SK-N-SH (cell line): ENCODE measurements at regions not wholly inside any gene's neighbourhood (a gene's known extent, or its start where the extent isn't known, plus 50 kb on each side); places are given as distances from the start of the nearest gene placed in this dataset.

ENCODE experiments used
- CTCF ChIA-PET: fragments of 300-600, 350-600 bp; formaldehyde crosslinking; extraction: SDS; loops from one replicate; lab custom pipeline; 2021; lab: Yijun Ruan, JAX
- POLR2A ChIA-PET: fragments of 350-600 bp; sonication (Branson Sonifier 250); formaldehyde crosslinking; extraction: SDS; loops from one replicate; lab custom pipeline; 2020; ENCODE audit warnings: antibody characterized with exemption, inconsistent platforms; lab: Yijun Ruan, JAX
- DNase-seq: peaks from one replicate; pipeline ENCODE4 v3.0.0; 2012
- H2AFZ ChIP-seq: fragments of 200-600 bp; sonication (generic); 2 replicates; pipeline ENCODE4 v1.8.1; 2016; ENCODE audit warnings: antibody characterized with exemption, mild to moderate bottlenecking, low read depth
- H3F3A ChIP-seq: fragments of 200-600 bp; sonication (generic); replicated peaks from 2 replicates; pipeline ENCODE3; 2016; ENCODE audit warnings: antibody characterized with exemption, mild to moderate bottlenecking; ENCODE audit not compliant: insufficient read depth
- H3K27ac ChIP-seq, 2 experiments: fragments of 200-500 bp in 1 of 2; fragments of 200-600 bp in 1 of 2; sonication (Bioruptor generic) in 1 of 2; sonication (generic), shearing (Covaris generic) in 1 of 2; 2 replicates each; pipeline versions ENCODE4 v1.5.1 to v1.6.1; 2014 to 2016; ENCODE audit warnings: low read depth in 2 of 2, inconsistent platforms in 1 of 2, low read length in 1 of 2, mild to moderate bottlenecking in 1 of 2, mixed read lengths in 1 of 2
- H3K27me3 ChIP-seq: fragments of 200-600 bp; sonication (generic), shearing (Covaris generic); 2 replicates; pipeline ENCODE4 v1.6.1; 2016; ENCODE audit warnings: mixed run types; ENCODE audit not compliant: insufficient read depth
- H3K36me3 ChIP-seq, 2 experiments: fragments of 200-500 bp in 1 of 2; fragments of 200-600 bp in 1 of 2; sonication (Bioruptor generic) in 1 of 2; sonication (generic) in 1 of 2; replicated peaks in 1 of 2; 2 replicates each; pipeline versions ENCODE3 to v1.5.1; 2014 to 2016; ENCODE audit warnings: low read length in 1 of 2, mild to moderate bottlenecking in 1 of 2; ENCODE audit not compliant: insufficient read depth in 2 of 2, control insufficient read depth in 1 of 2
- H3K4me1 ChIP-seq, 2 experiments: fragments of 200-500 bp in 1 of 2; fragments of 200-600 bp in 1 of 2; sonication (Bioruptor generic) in 1 of 2; sonication (generic), shearing (Covaris generic) in 1 of 2; 2 replicates each; pipeline versions ENCODE4 v1.5.1 to v1.6.1; 2014 to 2016; ENCODE audit warnings: low read depth in 1 of 2, low read length in 1 of 2, mixed run types in 1 of 2; ENCODE audit not compliant: insufficient read depth in 2 of 2, control insufficient read depth in 1 of 2
- H3K4me2 ChIP-seq: fragments of 200-600 bp; sonication (generic), shearing (Covaris generic); 2 replicates; pipeline ENCODE4 v1.6.1; 2017; ENCODE audit warnings: mixed run types
- H3K4me3 ChIP-seq, 2 experiments: fragments of 200-500 bp in 1 of 2; fragments of 200-600 bp in 1 of 2; sonication (Bioruptor generic) in 1 of 2; sonication (generic), shearing (Covaris generic) in 1 of 2; 2 replicates each; pipeline versions ENCODE4 v1.5.1 to v1.8.1; 2014 to 2016; ENCODE audit warnings: low read depth in 2 of 2, inconsistent platforms in 1 of 2, low read length in 1 of 2, mild to moderate bottlenecking in 1 of 2, mixed read lengths in 1 of 2, moderate library complexity in 1 of 2
- H3K79me2 ChIP-seq: fragments of 200-600 bp; sonication (generic); 2 replicates; pipeline ENCODE4 v1.8.1; 2017; ENCODE audit warnings: mild to moderate bottlenecking; ENCODE audit not compliant: insufficient read depth
- H3K9ac ChIP-seq: fragments of 200-600 bp; sonication (generic); 2 replicates; pipeline ENCODE4 v1.6.1; 2017; ENCODE audit warnings: mixed run types
- H3K9me2 ChIP-seq: fragments of 200-600 bp; sonication (generic); 2 replicates; pipeline ENCODE4 v1.6.1; 2017; ENCODE audit warnings: mixed run types
- H3K9me3 ChIP-seq: fragments of 200-600 bp; sonication (generic); 2 replicates; pipeline ENCODE4 v1.6.1; 2017; ENCODE audit warnings: mixed run types, mild to moderate bottlenecking, moderate library complexity
- H4K20me1 ChIP-seq: fragments of 200-600 bp; sonication (generic); 2 replicates; pipeline ENCODE4 v1.6.1; 2017; ENCODE audit warnings: mild to moderate bottlenecking, mixed run types; ENCODE audit not compliant: insufficient read depth
- CHD2 ChIP-seq: fragments of 150-350 bp; IDR thresholded peaks from 2 replicates; pipeline ENCODE4 v1.6.1; 2018; ENCODE audit warnings: low read length; ENCODE audit not compliant: partially characterized antibody
- ELF1 ChIP-seq: IDR thresholded peaks from 2 replicates; pipeline ENCODE4 v1.4.0; 2012
- EP300 ChIP-seq, 2 experiments: IDR thresholded peaks; 2 replicates each; pipeline versions ENCODE4 v1.4.0 to v1.6.1; 2012; ENCODE audit warnings: borderline replicate concordance in 1 of 2, low read depth in 1 of 2, low read length in 1 of 2
- EZH2phosphoT487 ChIP-seq: fragments of 200-600 bp; sonication (generic); IDR thresholded peaks from 2 replicates; pipeline ENCODE4 v1.6.1; 2017; ENCODE audit warnings: low read depth, mixed run types, mild to moderate bottlenecking, antibody characterized with exemption, moderate library complexity, borderline replicate concordance
- FOSL2 ChIP-seq: IDR thresholded peaks from 2 replicates; pipeline ENCODE4 v1.4.0; 2012; ENCODE audit warnings: low read depth, mild to moderate bottlenecking, moderate library complexity, borderline replicate concordance
- GABPA ChIP-seq: IDR thresholded peaks from 2 replicates; pipeline ENCODE4 v1.4.0; 2012; ENCODE audit warnings: low read depth, mild to moderate bottlenecking
- GATA2 ChIP-seq: sonication (generic); formaldehyde crosslinking; IDR thresholded peaks from 2 replicates; pipeline ENCODE4 v1.5.0; 2020; ENCODE audit warnings: mild to moderate bottlenecking, missing genetic modification reagents
- JUND ChIP-seq: IDR thresholded peaks from 2 replicates; pipeline ENCODE4 v1.4.0; 2012
- MEF2A ChIP-seq: IDR thresholded peaks from 2 replicates; pipeline ENCODE4 v1.4.0; 2012; ENCODE audit warnings: low read depth, borderline replicate concordance
- MXI1 ChIP-seq: IDR thresholded peaks from 2 replicates; pipeline ENCODE4 v1.6.1; 2012; ENCODE audit warnings: mild to moderate bottlenecking, low read depth, low read length, improper control_type of control experiment
- NFIC ChIP-seq: IDR thresholded peaks from 2 replicates; pipeline ENCODE4 v1.4.0; 2012; ENCODE audit warnings: borderline replicate concordance
- NRF1 ChIP-seq: IDR thresholded peaks from 2 replicates; pipeline ENCODE4 v1.6.1; 2012; ENCODE audit warnings: low read depth, mild to moderate bottlenecking, low read length
- RXRA ChIP-seq: IDR thresholded peaks from 2 replicates; pipeline ENCODE4 v1.4.0; 2012; ENCODE audit warnings: low read depth, mild to moderate bottlenecking, borderline replicate concordance
- SMC3 ChIP-seq: IDR thresholded peaks from 2 replicates; pipeline ENCODE4 v1.6.1; 2012; ENCODE audit warnings: low read depth, low read length, improper control_type of control experiment
- WGBS: methylation state at CpG from one replicate; pipeline ENCODE4 v1.1.6; 2017; ENCODE audit warnings: low lambda C conversion rate; 5-methylcytosine and 5-hydroxymethylcytosine counted together
- TF ChIP-seq, protein P1 (sequence below): fragments of 200-600 bp; sonication (generic); IDR thresholded peaks from 2 replicates; pipeline ENCODE4 v1.6.1; 2017; ENCODE audit warnings: antibody characterized with exemption, mild to moderate bottlenecking, moderate library complexity
- TF ChIP-seq, protein P2 (sequence below): IDR thresholded peaks from 2 replicates; pipeline ENCODE4 v1.6.1; 2012; ENCODE audit warnings: mild to moderate bottlenecking, low read depth, low read length, moderate library complexity
- TF ChIP-seq, protein P3 (sequence below): IDR thresholded peaks from 2 replicates; pipeline ENCODE4 v1.4.0; 2012; ENCODE audit warnings: low read depth, borderline replicate concordance
- TF ChIP-seq, protein P4 (sequence below): fragments of 150-350 bp; IDR thresholded peaks from 2 replicates; pipeline ENCODE4 v1.6.1; 2017; ENCODE audit warnings: antibody characterized with exemption, low read length, low read depth, borderline replicate concordance
- TF ChIP-seq, protein P5 (sequence below): fragments of 150-350 bp; IDR thresholded peaks from 2 replicates; pipeline ENCODE4 v1.6.1; 2016; ENCODE audit warnings: mild to moderate bottlenecking, low read depth, low read length
- TF ChIP-seq, protein P6 (sequence below): IDR thresholded peaks from 2 replicates; pipeline ENCODE4; 2012

DNA sequence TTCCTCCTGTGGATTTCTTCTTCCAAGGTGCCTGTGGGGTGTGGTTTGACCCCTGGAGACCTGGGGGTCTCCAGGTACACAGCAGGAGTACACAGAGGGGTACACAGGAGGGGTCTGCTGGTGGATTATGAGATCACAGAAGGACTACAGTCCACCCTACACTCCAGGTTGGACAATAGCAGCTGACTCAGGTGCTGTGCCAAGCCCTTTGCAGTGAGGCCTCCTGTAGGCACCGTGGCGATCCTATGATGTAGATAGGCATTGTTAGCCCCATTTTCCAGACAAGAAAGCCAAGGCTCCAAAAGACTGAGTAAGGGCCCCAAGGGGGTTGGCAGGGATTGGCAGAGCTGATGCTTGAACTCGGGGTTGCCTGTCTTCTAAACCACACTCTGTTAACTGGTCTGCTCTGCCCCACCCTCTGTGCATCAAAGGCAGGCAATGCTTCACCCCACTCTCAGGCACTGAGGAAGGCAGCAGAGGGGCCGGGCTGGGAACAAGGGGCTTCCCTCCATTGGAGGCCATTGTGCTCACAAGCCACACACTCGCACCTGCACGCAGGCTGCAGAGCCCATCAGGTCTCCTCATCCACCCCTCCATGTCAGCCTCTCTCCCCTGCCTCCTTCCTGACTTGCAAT lies 77.5 kb upstream of the SIRPA start:
- peak overlapping the region in 1 of 2 experiments; percentile 82; a peak in 2 of 4 replicates for H3K27ac ChIP-seq

More for the DNA sequence above, 77.5 kb upstream of the SIRPA start:
- Histone ChIP-seq H3K27me3 (no peaks in the 10 kb centered on the region), H3F3A (peaks cover 25% of the 10 kb centered on the region), H3K9me3 (peaks cover 2% of the 10 kb centered on the region), H3K36me3 (no peaks in the 10 kb centered on the region), H3K4me1 (peaks cover 12 to 31% of the 10 kb centered on the region in 2 experiments; a peak in 3 of 4 replicates), H3K9me2 (no peaks in the 10 kb centered on the region), H3K4me3 (no peak overlapping the region), H2AFZ (no peak overlapping the region), H3K4me2 (no peak overlapping the region; the same call in 1 of the 2 replicates), H4K20me1 (no peaks in the 10 kb centered on the region), H3K79me2 (no peaks in the 10 kb centered on the region), H3K9ac (no peak overlapping the region)
- 96% methylated on average over 6 of the region's 6 CpGs for WGBS
- ChIA-PET CTCF (no interaction called here), POLR2A (interaction anchor here (0.7 to 1.1 kb wide), 2 partner anchors 13 to 134 kb away, joined by 3 to 5 read pairs; no protein-coding TSS in a partner anchor)
- DNase-seq: no peak
- TF ChIP-seq, protein P1, sequence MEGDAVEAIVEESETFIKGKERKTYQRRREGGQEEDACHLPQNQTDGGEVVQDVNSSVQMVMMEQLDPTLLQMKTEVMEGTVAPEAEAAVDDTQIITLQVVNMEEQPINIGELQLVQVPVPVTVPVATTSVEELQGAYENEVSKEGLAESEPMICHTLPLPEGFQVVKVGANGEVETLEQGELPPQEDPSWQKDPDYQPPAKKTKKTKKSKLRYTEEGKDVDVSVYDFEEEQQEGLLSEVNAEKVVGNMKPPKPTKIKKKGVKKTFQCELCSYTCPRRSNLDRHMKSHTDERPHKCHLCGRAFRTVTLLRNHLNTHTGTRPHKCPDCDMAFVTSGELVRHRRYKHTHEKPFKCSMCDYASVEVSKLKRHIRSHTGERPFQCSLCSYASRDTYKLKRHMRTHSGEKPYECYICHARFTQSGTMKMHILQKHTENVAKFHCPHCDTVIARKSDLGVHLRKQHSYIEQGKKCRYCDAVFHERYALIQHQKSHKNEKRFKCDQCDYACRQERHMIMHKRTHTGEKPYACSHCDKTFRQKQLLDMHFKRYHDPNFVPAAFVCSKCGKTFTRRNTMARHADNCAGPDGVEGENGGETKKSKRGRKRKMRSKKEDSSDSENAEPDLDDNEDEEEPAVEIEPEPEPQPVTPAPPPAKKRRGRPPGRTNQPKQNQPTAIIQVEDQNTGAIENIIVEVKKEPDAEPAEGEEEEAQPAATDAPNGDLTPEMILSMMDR: no peak
- TF ChIP-seq FOSL2 (no peak), CHD2 (no peak), GABPA (no peak), NRF1 (no peak), MXI1 (no peak), SMC3 (no peak), MEF2A (no peak), ELF1 (no peak), RXRA (no peak), NFIC (no peak), EZH2phosphoT487 (no peak), GATA2 (CRISPR knock-in tag) (no peak), JUND (no peak), EP300 (IDR thresholded peaks at IDR 0.05; ENCODE audit: borderline replicate concordance in 1 of 2, low read depth in 1 of 2, low read length in 1 of 2) (no peak)
- TF ChIP-seq, protein P2, sequence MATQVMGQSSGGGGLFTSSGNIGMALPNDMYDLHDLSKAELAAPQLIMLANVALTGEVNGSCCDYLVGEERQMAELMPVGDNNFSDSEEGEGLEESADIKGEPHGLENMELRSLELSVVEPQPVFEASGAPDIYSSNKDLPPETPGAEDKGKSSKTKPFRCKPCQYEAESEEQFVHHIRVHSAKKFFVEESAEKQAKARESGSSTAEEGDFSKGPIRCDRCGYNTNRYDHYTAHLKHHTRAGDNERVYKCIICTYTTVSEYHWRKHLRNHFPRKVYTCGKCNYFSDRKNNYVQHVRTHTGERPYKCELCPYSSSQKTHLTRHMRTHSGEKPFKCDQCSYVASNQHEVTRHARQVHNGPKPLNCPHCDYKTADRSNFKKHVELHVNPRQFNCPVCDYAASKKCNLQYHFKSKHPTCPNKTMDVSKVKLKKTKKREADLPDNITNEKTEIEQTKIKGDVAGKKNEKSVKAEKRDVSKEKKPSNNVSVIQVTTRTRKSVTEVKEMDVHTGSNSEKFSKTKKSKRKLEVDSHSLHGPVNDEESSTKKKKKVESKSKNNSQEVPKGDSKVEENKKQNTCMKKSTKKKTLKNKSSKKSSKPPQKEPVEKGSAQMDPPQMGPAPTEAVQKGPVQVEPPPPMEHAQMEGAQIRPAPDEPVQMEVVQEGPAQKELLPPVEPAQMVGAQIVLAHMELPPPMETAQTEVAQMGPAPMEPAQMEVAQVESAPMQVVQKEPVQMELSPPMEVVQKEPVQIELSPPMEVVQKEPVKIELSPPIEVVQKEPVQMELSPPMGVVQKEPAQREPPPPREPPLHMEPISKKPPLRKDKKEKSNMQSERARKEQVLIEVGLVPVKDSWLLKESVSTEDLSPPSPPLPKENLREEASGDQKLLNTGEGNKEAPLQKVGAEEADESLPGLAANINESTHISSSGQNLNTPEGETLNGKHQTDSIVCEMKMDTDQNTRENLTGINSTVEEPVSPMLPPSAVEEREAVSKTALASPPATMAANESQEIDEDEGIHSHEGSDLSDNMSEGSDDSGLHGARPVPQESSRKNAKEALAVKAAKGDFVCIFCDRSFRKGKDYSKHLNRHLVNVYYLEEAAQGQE: no peak
- TF ChIP-seq, protein P3, sequence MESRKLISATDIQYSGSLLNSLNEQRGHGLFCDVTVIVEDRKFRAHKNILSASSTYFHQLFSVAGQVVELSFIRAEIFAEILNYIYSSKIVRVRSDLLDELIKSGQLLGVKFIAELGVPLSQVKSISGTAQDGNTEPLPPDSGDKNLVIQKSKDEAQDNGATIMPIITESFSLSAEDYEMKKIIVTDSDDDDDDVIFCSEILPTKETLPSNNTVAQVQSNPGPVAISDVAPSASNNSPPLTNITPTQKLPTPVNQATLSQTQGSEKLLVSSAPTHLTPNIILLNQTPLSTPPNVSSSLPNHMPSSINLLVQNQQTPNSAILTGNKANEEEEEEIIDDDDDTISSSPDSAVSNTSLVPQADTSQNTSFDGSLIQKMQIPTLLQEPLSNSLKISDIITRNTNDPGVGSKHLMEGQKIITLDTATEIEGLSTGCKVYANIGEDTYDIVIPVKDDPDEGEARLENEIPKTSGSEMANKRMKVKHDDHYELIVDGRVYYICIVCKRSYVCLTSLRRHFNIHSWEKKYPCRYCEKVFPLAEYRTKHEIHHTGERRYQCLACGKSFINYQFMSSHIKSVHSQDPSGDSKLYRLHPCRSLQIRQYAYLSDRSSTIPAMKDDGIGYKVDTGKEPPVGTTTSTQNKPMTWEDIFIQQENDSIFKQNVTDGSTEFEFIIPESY: no peak
- TF ChIP-seq, protein P4, sequence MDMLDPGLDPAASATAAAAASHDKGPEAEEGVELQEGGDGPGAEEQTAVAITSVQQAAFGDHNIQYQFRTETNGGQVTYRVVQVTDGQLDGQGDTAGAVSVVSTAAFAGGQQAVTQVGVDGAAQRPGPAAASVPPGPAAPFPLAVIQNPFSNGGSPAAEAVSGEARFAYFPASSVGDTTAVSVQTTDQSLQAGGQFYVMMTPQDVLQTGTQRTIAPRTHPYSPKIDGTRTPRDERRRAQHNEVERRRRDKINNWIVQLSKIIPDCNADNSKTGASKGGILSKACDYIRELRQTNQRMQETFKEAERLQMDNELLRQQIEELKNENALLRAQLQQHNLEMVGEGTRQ: no peak
- TF ChIP-seq, protein P5, sequence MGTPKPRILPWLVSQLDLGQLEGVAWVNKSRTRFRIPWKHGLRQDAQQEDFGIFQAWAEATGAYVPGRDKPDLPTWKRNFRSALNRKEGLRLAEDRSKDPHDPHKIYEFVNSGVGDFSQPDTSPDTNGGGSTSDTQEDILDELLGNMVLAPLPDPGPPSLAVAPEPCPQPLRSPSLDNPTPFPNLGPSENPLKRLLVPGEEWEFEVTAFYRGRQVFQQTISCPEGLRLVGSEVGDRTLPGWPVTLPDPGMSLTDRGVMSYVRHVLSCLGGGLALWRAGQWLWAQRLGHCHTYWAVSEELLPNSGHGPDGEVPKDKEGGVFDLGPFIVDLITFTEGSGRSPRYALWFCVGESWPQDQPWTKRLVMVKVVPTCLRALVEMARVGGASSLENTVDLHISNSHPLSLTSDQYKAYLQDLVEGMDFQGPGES: no peak
- TF ChIP-seq, protein P6, sequence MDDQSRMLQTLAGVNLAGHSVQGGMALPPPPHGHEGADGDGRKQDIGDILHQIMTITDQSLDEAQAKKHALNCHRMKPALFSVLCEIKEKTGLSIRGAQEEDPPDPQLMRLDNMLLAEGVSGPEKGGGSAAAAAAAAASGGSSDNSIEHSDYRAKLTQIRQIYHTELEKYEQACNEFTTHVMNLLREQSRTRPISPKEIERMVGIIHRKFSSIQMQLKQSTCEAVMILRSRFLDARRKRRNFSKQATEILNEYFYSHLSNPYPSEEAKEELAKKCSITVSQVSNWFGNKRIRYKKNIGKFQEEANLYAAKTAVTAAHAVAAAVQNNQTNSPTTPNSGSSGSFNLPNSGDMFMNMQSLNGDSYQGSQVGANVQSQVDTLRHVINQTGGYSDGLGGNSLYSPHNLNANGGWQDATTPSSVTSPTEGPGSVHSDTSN: no peak
